NCI-H1048 (cell line): ENCODE measurements at regions not wholly inside any gene's neighbourhood (a gene's known extent, or its start where the extent isn't known, plus 50 kb on each side); places are given as distances from the start of the nearest gene placed in this dataset.

ENCODE experiments used
- DNase-seq: peaks from one replicate; lab custom pipeline; 2025; lab: John Stamatoyannopoulos, UW

DNA sequence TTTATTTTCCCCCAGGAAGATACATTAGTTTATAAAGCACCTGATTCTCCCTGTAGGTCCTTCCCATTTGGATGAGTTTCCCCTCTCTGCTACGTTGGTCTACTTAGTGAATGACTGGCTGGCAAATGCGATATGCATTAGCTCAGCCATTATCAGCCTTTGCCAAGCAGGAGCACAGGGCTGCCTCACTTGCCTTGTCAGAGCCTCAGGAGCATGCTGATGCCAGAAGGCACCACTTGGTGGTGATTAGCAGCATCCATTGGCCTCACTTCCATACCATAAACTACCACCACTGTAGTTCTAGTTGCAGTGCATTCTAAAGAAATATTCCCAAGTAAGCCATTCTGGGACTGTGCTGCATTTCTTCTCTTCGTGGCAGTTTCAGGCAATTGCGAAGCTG is 442.8 kb upstream of the CHST9 start:
- no peak for DNase-seq

DNA sequence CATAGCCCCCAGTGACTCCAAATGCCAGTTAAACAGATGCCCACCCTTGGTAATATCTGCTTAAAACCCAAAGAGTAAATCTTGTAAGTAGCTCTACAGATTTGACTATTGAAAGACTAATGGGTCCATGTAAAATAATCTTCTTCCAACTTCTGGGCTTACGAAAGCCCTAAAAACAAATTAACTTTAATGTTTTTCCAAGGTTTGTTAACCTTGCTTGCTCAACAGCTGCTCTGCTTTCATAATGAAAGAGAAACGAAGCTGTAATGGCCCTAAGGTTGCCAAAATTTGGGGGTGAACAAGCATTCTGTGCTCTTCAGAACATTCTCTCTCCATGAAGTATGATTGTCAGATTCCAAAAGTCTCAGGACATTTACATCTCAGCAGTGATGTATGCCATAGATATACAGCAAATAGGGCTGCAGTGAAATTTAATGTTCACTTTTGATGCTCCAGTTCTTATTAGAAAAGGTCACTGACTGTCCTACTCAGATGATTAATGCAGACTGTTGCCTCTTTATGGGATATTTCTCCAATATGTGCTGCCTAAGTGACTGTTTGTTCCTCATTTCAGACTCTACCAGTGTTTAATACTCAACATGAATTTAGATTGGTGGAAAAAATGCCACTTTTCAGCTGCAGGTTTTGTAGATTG is 436.3 kb upstream of the CHST9 start:
- no peak for DNase-seq

DNA sequence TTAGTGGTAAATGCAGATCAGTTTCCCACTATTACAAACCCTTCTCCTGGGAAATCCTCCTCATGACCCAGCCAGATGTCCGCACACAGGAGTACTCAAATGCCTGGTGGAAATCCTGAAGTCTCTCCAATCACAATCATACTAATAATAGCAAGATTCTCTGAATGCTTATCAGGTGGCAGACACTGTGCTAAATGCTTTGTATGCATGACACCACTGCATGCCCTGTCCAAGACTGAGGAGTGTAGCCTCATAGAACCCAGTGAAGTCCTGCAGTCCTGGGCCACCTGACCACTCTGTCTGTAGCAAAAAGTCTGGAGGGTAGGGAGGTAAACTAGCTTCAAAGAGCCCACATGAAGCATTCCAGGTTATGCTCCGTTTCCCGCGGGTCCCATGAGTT is 434.8 kb upstream of the CHST9 start:
- no peak for DNase-seq

DNA sequence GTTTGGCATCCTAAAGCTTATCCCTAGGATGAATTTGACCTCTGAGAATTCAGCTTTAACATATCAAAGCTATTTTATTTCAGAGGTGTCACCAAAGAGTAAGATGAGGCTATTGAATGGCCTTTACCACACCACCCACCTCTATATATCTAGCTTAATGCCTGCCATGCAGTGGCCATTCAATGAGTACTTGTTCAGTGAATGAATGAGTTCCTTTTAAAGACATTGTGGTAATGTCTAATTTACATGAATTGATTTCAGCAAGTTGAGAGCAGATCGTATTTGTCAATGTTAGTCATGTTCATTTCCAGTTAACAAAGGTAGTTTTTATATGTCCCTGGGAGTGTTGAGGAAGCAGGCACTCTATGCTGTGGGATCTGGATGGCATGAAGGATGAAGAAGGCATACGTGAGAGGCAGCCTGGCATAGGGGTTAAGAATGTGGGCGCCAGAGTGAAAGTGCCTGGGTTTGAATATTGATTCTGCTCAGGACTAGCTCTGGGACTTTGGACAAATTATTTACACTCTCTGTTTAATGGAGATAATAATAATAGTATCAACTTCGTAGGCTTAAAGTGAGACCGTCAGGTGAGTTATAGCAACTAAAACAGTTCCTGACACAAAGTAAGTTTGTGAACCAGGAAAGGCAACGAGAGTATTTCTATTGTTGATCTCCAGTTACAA is 434.1 kb upstream of the CHST9 start:
- DNase-seq, result no peak

DNA sequence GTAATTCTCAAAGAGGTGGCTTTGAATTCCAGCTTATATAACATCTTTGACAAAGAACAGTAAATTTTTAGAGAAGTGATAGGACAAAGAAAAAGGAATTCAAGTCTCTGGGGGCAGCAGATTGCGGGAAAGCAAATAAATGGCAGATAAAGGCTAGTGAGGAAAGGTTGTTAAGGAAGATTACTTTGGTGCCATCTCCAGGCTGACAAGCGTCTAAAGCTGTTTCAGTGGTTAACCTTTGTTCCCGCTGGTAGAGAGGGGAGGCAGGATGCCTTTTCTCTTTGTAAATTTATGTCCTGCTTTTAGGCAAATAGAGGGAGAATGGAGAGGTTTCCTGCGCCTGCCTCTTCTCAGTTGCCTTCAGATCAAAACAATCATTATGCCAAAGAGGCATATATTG is 431.2 kb upstream of the CHST9 start:
- DNase-seq, result no peak

DNA sequence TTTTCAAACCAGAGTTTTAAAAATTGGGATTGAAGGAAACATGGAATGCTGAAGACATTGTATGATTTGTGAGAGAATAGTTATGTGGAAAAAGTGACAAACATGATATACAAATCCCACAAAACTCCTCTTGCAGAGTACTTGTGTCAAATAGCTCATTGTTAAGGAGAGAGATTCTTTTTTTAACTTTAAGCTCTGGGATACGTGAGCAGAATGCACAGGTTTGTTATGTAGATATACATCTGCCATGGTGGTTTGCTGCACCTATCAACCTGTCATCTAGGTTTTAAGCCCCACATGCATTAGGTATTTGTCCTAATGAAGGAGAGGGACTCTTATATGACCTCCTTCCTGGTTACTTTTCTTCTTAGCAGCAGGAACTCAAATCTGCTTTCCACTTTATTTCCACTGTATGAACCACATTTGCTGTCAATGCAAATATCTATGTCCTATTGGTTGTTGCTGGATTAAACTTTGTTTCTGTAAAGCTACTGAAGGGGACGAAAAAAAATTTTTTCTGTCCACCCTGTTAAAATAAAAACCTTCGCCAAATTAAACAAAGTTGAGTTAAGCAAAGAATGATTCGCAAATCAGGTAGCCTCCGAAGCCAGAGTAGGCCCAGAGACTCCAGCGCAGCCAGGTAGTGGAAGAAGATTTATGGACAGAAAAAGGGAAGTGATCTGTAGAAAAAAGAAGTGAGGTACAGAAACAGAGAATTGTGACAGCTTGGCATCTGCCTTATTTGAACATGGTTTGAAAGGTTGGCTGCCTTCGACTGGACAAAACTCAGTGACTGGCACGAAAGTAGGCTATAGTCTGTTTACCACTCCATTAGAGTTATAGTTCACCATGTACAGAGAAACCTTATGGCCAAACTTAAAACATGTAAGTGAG is 430.1 kb upstream of the CHST9 start:
- no peak for DNase-seq

DNA sequence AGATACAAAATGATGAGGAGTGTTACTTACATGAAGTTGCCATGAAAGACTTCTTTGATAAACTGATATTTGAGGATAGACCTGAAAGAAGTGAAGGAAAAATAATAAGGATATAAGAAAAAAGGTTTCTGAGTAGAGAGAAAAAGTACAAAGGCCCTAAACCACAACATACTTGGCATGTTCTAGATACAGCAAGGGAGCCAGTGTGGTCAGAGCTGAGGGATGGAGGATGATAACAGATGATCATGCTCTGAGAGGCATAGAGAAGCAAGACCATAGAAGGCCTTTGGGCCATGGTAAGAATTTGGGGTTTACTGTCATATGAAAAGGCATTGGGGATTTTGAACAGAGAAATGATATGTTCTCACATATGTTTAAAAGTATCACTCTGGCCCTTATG is 424.1 kb upstream of the CHST9 start:
- no peak for DNase-seq

DNA sequence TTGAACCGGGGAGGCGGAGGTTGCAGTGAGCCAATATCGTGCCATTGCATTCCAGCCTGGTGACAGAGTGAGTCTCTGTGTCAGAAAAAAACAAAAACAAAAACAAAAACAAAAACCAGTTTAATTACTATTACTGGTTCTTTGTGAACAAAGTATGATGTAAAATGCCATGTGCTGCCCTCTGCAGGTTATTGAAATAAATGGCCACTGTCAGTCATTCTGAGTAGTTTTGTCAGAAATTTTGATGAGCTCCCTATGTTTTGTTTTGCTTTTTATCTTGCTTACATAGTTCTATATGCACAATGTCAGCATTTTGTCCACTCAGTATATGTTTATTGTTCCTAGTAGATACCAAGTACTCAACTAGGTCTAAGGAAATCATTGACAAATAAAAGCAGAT is 423.6 kb upstream of the CHST9 start:
- no peak for DNase-seq

DNA sequence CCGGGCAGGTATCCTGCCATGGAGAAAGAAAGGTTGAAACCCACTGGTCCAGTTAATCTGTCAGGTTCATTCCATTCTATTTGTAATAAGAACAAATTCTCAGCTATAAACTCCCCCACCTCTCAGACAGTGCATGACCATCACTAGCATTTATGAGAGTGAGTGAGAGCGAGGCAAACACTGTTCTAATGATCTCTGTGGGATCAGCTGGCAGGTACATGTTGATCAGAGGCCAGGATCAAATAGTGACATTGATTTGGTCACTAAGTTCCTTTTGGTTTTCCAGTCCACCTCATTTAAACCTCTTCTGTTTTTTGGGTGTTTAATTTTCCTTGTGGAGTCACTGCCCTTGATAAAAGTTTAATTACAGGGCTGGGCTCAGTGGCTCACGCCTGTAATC is 423.1 kb upstream of the CHST9 start:
- DNase-seq, result no peak

DNA sequence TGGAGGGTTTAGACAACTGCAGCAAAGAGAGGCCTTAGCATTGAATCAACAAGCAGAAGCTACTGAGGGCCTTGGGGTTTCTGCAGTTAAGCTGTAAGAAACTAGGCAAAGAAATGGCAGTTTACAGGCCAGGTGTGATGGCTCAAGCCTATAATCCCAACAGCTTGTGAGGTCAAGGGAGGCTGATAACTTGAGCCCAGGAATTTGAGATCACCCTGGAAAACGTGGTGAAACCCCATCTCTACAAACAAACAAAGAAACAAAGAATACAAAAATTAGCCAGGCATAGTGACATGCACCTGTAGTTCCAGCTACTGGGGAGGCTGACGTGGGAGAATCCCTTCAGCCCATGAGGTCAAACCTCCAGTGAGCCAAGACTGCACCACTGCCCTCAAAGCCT is 421.6 kb upstream of the CHST9 start:
- no peak for DNase-seq

DNA sequence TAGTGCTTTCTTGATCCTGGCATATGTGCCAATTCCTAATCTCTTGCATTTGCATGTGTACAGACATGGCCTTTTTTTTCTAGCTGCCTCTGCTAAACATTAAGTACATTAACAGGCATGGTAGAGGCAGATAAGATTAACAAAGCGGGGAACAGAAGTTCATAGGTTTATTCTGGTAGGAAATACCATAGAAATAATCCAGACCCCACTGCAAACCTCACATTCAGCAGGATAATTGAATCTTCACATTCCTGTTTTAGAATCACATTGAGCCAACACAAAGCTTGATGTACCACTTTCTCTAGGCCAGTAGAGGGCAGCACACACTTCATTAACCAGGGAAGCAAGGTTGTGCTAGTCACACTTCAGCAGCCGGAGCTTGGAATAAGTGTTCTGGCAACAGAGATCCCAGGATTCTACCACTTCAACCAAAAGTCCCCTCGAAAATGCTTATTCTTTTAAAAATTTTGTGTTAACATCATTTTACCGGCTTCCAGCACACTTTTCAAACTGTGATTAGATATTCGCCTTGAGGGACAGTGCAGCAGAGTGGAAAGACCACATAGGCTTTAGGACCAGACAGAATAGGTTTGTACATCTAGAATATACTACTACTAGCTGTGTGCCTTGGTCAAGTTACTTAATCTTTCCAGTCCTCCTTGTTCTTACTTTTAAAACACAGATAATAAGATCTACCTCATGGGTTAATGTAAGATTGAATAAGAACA is 420.2 kb upstream of the CHST9 start:
- peak; percentile 79 for DNase-seq

DNA sequence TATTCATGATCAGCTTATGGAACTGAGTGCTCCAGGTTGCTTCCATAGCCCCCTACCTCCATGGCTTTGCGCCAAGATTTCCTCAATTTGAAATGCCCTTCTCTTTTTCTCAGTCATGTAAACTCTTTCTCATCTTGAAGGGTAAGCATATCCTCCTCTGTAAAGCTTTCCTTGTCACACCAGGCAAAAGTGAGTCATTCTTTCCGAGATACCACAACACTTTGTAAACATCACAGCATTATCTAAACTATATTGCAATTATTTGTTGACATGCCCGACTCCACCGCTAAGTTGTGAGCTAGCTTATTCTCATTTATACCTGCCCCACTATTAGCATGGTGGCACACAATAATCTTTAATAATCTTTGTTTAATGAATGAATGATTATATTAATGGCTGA is 419.5 kb upstream of the CHST9 start:
- no peak for DNase-seq

DNA sequence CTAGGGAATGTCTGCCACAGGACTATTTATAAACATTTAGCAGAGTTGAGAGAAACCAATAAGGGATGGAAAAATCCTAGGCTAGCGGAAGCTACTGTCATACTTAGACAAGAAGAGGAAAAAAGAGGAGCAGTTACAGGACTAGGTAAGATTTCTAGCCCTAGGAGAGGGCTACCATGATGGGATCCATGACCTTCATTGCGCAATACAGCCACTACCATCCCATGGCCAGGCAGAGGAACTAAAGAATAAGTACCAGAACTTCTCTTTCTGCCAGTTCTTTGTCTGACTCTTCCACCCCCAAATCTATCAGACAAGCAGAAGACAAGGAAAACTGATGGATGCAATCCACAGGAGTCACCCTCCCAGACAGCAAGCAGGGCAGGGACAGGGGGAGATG is 417.0 kb upstream of the CHST9 start:
- no peak for DNase-seq

DNA sequence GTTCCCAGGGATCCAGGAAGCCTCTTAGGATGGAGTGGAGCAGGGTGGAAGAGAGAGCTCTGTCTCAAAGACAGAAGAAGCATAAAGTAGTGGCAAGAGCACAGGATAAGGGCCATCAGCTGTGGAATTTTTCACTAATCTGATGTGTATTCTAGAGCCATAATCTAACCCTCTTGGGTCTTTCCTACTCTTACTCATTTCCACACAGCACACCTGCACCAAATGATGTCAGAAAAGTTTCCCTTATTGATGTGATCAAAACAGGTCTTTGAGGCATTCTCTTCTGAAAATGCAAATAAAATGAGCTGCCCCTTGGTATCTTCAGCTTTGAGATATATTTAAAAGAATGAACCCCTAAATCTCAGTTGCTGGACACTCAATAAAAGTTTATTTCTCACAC is 415.1 kb upstream of the CHST9 start:
- DNase-seq, result no peak

DNA sequence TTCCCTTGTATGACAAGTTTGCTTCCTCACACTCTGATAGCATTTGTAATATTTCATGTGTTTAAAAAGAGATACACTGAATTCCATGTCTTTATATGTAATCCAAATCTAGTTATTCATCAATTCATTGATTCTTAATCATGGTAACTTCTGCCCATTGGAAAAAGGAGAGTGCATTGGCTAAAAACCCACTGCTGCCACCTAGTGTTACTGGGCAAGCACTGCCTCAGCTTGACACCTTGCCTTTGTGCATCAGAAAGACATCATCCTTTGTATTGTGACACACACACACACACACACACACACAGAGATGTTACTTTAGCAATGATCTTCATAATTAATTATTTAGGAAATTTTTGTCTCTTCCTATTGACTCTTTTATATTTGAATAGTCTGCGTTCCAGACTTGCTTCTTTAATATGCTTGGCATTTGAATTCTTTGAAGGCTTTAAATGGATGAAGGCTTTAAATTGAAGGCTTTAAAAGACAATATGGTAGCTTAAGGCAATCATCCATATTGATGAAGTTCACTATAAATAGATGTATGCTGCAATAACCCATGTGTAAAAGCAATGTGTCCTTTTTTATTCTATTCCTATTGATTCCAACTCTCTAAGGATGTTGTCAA is 414.2 kb upstream of the CHST9 start:
- no peak for DNase-seq

DNA sequence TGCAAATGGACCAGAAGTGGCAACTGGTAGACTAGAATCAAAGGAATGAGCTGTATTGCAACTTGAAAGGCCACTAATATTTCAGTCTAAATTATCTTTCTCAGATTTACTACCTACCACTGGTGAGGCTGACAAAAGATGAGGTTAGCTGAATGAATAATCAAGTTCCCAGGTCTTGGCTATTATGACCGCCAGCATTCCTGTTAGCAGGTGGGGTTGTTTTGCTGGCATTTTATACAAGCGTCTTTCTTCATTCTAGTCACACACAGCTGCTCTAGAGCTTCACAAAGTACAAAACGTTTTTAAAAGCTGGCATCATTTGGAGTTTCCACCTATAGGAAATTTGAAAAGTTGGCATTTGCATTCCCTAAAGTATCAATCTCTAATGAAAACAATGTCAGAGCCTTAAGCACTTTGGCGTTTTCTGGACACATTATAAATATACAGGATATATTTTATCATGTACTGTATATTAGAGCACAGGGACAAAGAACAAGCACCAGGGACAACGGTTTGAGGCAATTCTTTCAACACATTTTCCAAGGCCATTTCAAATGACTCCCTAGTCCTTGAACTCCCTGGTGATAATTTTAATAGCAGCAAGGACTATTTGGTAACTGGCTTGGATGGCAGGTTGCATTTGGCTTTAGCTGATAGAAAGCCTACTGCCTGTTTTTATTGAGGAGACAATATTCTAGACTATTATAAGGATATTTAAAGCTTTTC is 410.2 kb upstream of the CHST9 start:
- DNase-seq, result no peak

DNA sequence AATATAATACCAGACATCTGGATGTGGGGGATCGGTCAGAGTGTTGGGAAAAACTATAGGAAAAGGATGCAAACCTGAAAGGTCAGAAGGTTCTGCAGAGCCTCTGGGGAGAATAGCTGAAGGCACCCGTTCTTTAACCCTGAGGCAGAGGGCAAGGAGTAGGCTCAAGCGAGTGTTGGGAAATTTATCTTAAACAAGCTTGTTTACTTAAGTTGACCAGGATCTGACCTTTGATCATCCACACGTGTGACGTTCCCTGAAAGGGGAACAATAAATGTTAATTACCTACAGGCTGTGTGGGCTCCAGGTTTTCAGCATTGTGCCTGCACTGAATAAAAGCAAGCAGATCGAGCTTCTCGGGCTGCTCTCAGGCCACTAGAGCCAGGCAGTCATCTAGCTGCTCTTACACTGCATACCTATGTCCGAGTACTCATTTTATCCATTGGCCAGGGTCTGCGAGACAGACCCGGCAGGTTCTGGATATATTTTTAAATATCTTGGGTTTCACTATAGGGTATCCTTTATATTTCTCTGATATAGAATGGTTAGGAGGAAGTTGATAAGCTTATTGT is 400.6 kb upstream of the CHST9 start:
- no peak for DNase-seq

DNA sequence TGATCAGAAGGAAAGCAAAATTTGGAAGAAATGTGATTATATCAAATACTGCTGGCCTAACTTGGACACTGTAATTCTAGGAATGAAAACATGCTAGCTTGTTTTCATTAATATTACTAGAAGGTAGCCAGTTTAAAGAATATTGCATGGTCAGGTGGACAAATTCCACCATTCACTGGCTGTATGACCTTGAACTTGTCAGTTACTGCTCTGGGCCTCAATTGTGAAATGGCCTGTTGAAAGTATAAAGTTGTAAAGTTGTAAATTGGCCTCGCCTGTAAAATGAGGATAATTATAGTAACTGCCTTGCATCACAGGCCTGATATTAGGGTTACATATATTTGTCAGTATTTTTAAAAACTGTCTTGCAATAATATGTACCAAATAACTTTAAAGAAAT is 398.4 kb upstream of the CHST9 start:
- no peak for DNase-seq

DNA sequence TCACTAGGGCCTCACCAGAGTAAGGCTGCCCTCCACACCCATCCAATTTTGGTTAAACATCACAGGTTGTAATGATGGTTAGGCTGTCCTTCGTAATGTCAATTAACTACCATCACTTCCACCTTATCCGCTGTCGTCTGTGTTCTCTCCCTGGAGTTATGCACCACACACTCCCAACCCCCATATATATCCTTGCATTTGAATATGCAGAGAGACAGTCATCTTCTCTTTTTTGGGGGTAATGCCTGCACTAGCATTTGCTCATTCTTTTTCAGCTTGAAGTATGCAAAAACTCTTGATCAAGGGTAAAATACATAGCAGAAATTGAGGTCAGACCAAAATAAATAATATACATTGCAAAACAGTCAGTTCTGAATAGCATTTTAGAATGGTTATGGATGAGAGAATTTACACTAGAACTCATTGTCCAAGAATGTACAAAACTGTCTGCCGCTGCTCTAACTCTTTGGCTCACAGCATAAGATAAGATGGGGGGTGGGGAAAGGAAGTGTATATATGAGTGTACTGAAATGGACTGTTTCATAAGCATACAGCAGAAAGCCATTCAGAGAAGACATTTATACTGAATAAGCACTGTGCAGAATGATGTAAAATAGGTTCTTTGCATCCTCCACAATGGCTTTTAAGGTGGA is 397.8 kb upstream of the CHST9 start:
- DNase-seq, result no peak

DNA sequence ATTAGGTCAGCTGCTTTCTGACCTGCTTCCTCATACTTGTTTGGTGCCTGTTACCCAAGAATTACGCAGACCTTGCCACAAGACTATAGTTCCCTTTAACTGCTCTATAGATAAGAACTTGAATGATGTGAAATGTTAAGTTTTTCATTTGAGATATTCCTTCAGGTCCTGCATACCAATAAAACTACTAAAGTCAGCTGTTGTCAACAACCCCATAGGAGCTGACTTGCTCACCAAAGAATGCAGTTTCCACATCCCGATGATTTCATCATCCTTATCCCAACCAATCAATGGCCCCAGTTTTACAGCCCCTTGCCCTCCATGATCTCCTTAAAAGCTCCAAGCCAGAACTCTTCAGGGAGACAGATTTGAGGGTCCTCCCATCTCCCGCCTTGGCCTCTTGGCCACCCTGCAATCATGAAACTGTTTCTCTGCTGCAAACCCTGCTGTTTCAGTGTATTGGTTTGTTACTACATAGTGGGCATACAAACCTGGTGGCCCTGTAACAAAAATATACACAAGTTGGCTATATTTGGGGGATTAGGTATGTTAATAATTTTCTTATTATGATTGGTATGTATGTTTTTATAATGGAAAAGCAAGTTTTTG is 396.3 kb upstream of the CHST9 start:
- no peak for DNase-seq
